PC-9 (cell line): ENCODE measurements at regions not wholly inside any gene's neighbourhood (a gene's known extent, or its start where the extent isn't known, plus 50 kb on each side); places are given as distances from the start of the nearest gene placed in this dataset.

ENCODE experiments used
- BruUV-seq: library from RNA; stranded (reverse); fragments of 400-500 nt; replicated peaks from 2 replicates; lab custom pipeline; 2021; lab: Mats Ljungman, UMichigan
- CTCF ChIA-PET: fragments of 300-600 bp; sonication (Branson Sonifier 250); formaldehyde crosslinking; loops from one replicate; lab custom pipeline; 2022; ENCODE audit warnings: antibody characterized with exemption; lab: Charles Lee
- POLR2A ChIA-PET: fragments of 300-600 bp; sonication (Branson Sonifier 250); formaldehyde crosslinking; loops from one replicate; lab custom pipeline; 2022; ENCODE audit warnings: antibody characterized with exemption; ENCODE audit not compliant: unreplicated experiment; lab: Charles Lee
- DNase-seq, 2 experiments: peaks; one replicate each; pipeline versions ENCODE4 v3.0.0 to v3.0.0-alpha.2; 2015 to 2022; ENCODE audit warnings: mixed read lengths in 1 of 2
- H2AFZ ChIP-seq: fragments of 200-600 bp; sonication (generic); 2 replicates; pipeline ENCODE4 v1.8.1; 2017; ENCODE audit warnings: antibody characterized with exemption
- H3F3A ChIP-seq: fragments of 200-600 bp; sonication (generic); 2 replicates; pipeline ENCODE4 v1.8.1; 2017; ENCODE audit warnings: antibody characterized with exemption, mild to moderate bottlenecking, low read depth; ENCODE audit not compliant: insufficient read depth
- H3K27ac ChIP-seq: fragments of 200-600 bp; sonication (generic); 2 replicates; pipeline ENCODE4 v1.6.1; 2016; ENCODE audit warnings: mixed run types
- H3K27me3 ChIP-seq: fragments of 200-600 bp; sonication (generic); 2 replicates; pipeline ENCODE4 v1.6.1; 2016; ENCODE audit warnings: low read depth, mixed run types; ENCODE audit not compliant: insufficient read depth
- H3K36me3 ChIP-seq: fragments of 200-600 bp; sonication (generic); 2 replicates; pipeline ENCODE4 v1.6.1; 2016; ENCODE audit warnings: low read depth, mixed run types
- H3K4me1 ChIP-seq: fragments of 200-600 bp; sonication (generic); replicated peaks from 2 replicates; pipeline ENCODE4 v1.6.1; 2016; ENCODE audit warnings: mixed run types; ENCODE audit not compliant: insufficient read depth
- H3K4me2 ChIP-seq: fragments of 200-600 bp; sonication (generic); 2 replicates; pipeline ENCODE4 v1.6.1; 2017; ENCODE audit warnings: mixed run types
- H3K4me3 ChIP-seq: fragments of 200-600 bp; sonication (generic); 2 replicates; pipeline ENCODE4 v1.6.1; 2016; ENCODE audit warnings: mixed run types
- H3K79me2 ChIP-seq: fragments of 200-600 bp; sonication (generic); 2 replicates; pipeline ENCODE4 v1.6.1; 2017; ENCODE audit warnings: low read depth, mixed run types
- H3K9me2 ChIP-seq: fragments of 200-600 bp; sonication (generic); 2 replicates; pipeline ENCODE4 v1.8.1; 2017; ENCODE audit warnings: mild to moderate bottlenecking; ENCODE audit not compliant: insufficient read depth
- H3K9me3 ChIP-seq: fragments of 200-600 bp; sonication (generic); 2 replicates; pipeline ENCODE4 v1.8.1; 2016; ENCODE audit warnings: low read depth; ENCODE audit not compliant: insufficient read depth
- H4K20me1 ChIP-seq: fragments of 200-600 bp; sonication (generic); 2 replicates; pipeline ENCODE4 v1.8.1; 2017; ENCODE audit not compliant: insufficient read depth
- CTCF ChIP-seq: fragments of 200-600 bp; sonication (generic); conservative IDR thresholded peaks from 2 replicates; pipeline ENCODE4 v1.6.1; 2017; ENCODE audit warnings: mixed run types, antibody characterized with exemption, mild to moderate bottlenecking, moderate library complexity
- EZH2 ChIP-seq: fragments of 200-600 bp; sonication (generic); IDR thresholded peaks from 2 replicates; pipeline ENCODE4 v1.8.0; 2017; ENCODE audit warnings: antibody characterized with exemption, low read depth
- intact Hi-C: fragments of 100-400 bp; cut with micrococcal nuclease; formaldehyde crosslinking; loops from one replicate; pipeline ENCODE4 v1.10.0; 2022; ENCODE audit not compliant: unreplicated experiment

GRCh38 chr1:4108758-4109627 is 208.9 kb upstream of the C1orf174 start:
- H3K27me3 ChIP-seq: peaks cover 84% of the 10 kb centered on the region
- no peaks in the 10 kb centered on the region for H4K20me1 ChIP-seq
- no peak overlapping the region for H3K4me3 ChIP-seq
- H3K4me1 ChIP-seq: no peaks in the 10 kb centered on the region
- H3K36me3 ChIP-seq: no peaks in the 10 kb centered on the region
- no peak overlapping the region for H3K4me2 ChIP-seq
- no peak overlapping the region for H2AFZ ChIP-seq
- ChIA-PET POLR2A (no interaction called here), CTCF (no interaction called here)
- H3K9me3 ChIP-seq: no peaks in the 10 kb centered on the region
- no peak overlapping the region for H3K27ac ChIP-seq
- intact Hi-C loops: no loop called here
- TF ChIP-seq EZH2 (no peak), CTCF (no peak)
- H3K79me2 ChIP-seq: no peaks in the 10 kb centered on the region
- no peaks in the 10 kb centered on the region for H3K9me2 ChIP-seq
- BruUV-seq: no TSS peak
- DNase-seq: no peak
- H3F3A ChIP-seq: no peaks in the 10 kb centered on the region

- Histone ChIP-seq H2AFZ (no peak overlapping the region), H3K27ac (no peak overlapping the region), H3F3A (no peaks in the 10 kb centered on the region), H3K9me3 (no peaks in the 10 kb centered on the region), H4K20me1 (no peaks in the 10 kb centered on the region), H3K79me2 (no peaks in the 10 kb centered on the region), H3K4me1 (no peaks in the 10 kb centered on the region), H3K4me2 (no peak overlapping the region), H3K36me3 (no peaks in the 10 kb centered on the region), H3K9me2 (no peaks in the 10 kb centered on the region), H3K27me3 (peaks cover 89% of the 10 kb centered on the region), H3K4me3 (no peak overlapping the region)
- no peak for DNase-seq
- intact Hi-C loops: no loop called here
- ChIA-PET POLR2A (no interaction called here), CTCF (no interaction called here)
- TF ChIP-seq EZH2: no peak
- TF ChIP-seq CTCF: no peak
- no TSS peak for BruUV-seq
Measured at GRCh38 chr1:4109628-4109940, 209.5 kb upstream of the C1orf174 start.

- Histone ChIP-seq H3K4me2 (no peak overlapping the region), H3K4me3 (no peak overlapping the region), H3K9me2 (no peaks in the 10 kb centered on the region), H3F3A (no peaks in the 10 kb centered on the region), H3K79me2 (no peaks in the 10 kb centered on the region), H2AFZ (no peak overlapping the region), H3K27me3 (peaks cover 93% of the 10 kb centered on the region), H4K20me1 (no peaks in the 10 kb centered on the region), H3K9me3 (no peaks in the 10 kb centered on the region), H3K36me3 (no peaks in the 10 kb centered on the region), H3K4me1 (no peaks in the 10 kb centered on the region), H3K27ac (no peak overlapping the region)
- ChIA-PET CTCF (no interaction called here), POLR2A (no interaction called here)
- intact Hi-C loops: no loop called here
- no TSS peak for BruUV-seq
- DNase-seq: no peak
- TF ChIP-seq EZH2 (no peak), CTCF (no peak)
Measured at GRCh38 chr1:4110888-4111287, 210.8 kb upstream of the C1orf174 start.
